ENCODE measurements at regions not wholly inside any gene's neighbourhood (a gene's known extent, or its start where the extent isn't known, plus 50 kb on each side); places are given as distances from the start of the nearest gene placed in this dataset.
A peak's percentile ranks its signal among the peaks of the same experiment; 100 is the strongest.

DNA sequence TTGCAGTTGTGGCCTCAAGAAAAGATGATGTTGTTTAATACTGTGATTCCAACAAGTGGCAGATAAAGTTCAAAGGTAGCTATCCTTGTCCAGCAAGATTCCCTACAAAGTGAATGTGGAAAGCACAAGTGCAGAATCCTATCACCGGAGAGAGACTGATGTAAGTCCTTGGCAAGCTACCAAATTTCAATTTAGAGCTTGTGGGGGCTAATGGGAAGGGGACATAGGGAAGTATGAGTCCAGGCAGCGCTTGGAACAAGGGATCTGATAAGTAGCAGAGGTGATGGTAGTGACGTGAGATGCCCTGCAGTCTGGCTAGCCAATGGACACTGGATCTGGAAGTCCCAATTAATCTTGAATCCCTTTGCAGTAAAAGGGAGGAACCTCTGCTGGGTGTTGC is 165.2 kb upstream of the DTNA start (continued):
- TF ChIP-seq, protein P1, sequence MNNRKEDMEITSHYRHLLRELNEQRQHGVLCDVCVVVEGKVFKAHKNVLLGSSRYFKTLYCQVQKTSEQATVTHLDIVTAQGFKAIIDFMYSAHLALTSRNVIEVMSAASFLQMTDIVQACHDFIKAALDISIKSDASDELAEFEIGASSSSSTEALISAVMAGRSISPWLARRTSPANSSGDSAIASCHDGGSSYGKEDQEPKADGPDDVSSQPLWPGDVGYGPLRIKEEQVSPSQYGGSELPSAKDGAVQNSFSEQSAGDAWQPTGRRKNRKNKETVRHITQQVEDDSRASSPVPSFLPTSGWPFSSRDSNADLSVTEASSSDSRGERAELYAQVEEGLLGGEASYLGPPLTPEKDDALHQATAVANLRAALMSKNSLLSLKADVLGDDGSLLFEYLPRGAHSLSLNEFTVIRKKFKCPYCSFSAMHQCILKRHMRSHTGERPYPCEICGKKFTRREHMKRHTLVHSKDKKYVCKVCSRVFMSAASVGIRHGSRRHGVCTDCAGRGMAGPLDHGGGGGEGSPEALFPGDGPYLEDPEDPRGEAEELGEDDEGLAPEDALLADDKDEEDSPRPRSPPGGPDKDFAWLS (CRISPR knock-in tag; IDR thresholded peaks at IDR 0.05; ENCODE audit: borderline replicate concordance), result no peak
- TF ChIP-seq, protein P2, sequence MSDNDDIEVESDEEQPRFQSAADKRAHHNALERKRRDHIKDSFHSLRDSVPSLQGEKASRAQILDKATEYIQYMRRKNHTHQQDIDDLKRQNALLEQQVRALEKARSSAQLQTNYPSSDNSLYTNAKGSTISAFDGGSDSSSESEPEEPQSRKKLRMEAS (IDR thresholded peaks at IDR 0.05), result no peak

DNA sequence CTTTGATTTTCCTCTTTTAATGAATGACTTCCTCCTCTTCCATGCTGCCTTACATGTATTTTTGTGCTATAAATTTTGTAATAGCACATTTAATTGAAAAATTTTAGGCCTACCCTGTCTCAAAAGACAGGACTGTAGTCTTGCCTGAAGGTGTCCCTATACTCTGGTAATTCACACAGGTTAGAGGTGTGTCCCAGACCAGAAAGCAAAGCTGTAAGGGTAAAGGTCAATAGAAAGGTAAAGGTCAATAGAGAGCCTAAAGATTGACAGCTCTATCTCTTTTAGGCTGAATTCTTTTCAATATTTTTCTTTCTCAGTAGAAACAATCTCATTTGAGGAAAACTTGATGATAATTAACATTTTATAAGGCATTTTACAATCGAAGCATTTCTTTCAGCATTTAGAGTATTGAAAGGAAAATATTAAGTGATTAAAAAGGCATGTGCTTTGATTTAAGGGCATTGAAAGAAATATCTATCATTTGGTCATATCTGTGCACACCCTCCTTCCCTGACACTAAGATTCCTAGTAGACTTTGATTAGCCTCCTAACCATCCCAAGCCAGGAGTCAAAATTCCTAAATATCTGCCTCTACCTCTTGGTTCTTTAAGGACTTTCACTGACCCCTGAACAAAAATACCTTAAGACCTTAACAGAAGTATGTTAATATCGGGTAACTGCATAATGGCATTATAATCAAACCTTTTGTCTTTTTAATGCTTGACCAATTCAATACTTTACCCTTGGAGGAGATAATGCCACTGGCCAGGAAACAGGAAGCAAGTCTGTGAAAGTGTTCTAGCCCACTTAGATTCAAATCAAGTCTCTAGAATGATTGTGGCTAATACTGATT is 161.8 kb upstream of the DTNA start:
- Histone ChIP-seq H3K36me3 (replicated peaks in 1 of 2; ENCODE audit: control insufficient read depth in 1 of 2, insufficient read depth in 2 of 2, low read length in 2 of 2) (no peaks in the 10 kb centered on the region), H3K27ac (ENCODE audit: extremely low read length, insufficient read depth, low read length) (no peak overlapping the region), H3K4me3 (replicated peaks in 1 of 3; ENCODE audit: insufficient read depth in 1 of 3, low read depth in 2 of 3, low read length in 3 of 3) (no peak overlapping the region), H3K27me3 (ENCODE audit: control insufficient read depth in 1 of 2, insufficient read depth in 2 of 2, low read length in 2 of 2) (no peaks in the 10 kb centered on the region), H2AFZ (ENCODE audit: low read length) (no peak overlapping the region), H4K20me1 (ENCODE audit: insufficient read depth, low read length) (no peaks in the 10 kb centered on the region), H3K4me1 (ENCODE audit: insufficient read depth, low read length) (no peaks in the 10 kb centered on the region), H3K9me3 (ENCODE audit: low read length) (no peaks in the 10 kb centered on the region), H3K9ac (ENCODE audit: insufficient read depth, low read depth, low read length) (no peak overlapping the region), H3K79me2 (ENCODE audit: insufficient read depth, low read length) (no peaks in the 10 kb centered on the region), H3K4me2 (ENCODE audit: low read depth, low read length) (no peak overlapping the region)
- intact Hi-C loops (cut with micrococcal nuclease; ENCODE audit: unreplicated experiment), result loop anchor here (5.0 kb wide), 1 partner anchor 56 kb away; no protein-coding TSS in a partner anchor
- TF ChIP-seq HNF4A (CRISPR knock-in tag; IDR thresholded peaks at IDR 0.05) (peak; percentile 33), NR2C2 (CRISPR knock-in tag; IDR thresholded peaks at IDR 0.05; ENCODE audit: borderline replicate concordance) (peak; percentile 39; the same call in 1 of the 2 replicates), NR2F1 (CRISPR knock-in tag; IDR thresholded peaks at IDR 0.05) (0 out of 4 replicates have a peak, but pooled peaks of 1 of the 2 experiments have one; percentile 24), NR2F6 (IDR thresholded peaks at IDR 0.05) (0 out of 2 replicates have a peak, but pooled peaks have one; percentile 24), NR2F6 (CRISPR knock-in tag; IDR thresholded peaks at IDR 0.05) (no peak), KLF9 (CRISPR knock-in tag; IDR thresholded peaks at IDR 0.05; ENCODE audit: low read depth) (no peak)
- TF ChIP-seq, protein P3, sequence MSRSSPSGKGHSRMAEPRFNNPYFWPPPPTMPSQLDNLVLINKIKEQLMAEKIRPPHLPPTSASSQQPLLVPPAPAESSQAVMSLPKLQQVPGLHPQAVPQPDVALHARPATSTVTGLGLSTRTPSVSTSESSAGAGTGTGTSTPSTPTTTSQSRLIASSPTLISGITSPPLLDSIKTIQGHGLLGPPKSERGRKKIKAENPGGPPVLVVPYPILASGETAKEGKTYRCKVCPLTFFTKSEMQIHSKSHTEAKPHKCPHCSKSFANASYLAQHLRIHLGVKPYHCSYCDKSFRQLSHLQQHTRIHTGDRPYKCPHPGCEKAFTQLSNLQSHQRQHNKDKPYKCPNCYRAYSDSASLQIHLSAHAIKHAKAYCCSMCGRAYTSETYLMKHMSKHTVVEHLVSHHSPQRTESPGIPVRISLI (CRISPR knock-in tag; IDR thresholded peaks at IDR 0.05; ENCODE audit: borderline replicate concordance), result no peak
- ChIA-PET POLR2A (no interaction called here), CTCF (ENCODE audit: low intra/inter-chr PET ratio, low total read pairs) (no interaction called here)
- in situ Hi-C loops (cut with HindIII; ENCODE audit: extremely low pct_ligation_motif_present, low pct_unique_long_range_greater_than_20kb), result no loop called here
- BruUV-seq (replicated peaks), result no TSS peak
- 70% methylated on average over 2 of the region's 2 CpGs for WGBS (ENCODE audit: low lambda C conversion rate)
- ATAC-seq (peak; percentile 61), DNase-seq (ENCODE audit: low spot score) (peak; percentile 14), FAIRE-seq (peak; percentile 8)
